NT2/D1 (cell line): ENCODE measurements at regions not wholly inside any gene's neighbourhood (a gene's known extent, or its start where the extent isn't known, plus 50 kb on each side); places are given as distances from the start of the nearest gene placed in this dataset.

Experiments
- YY1 ChIP-seq: IDR thresholded peaks from 2 replicates; pipeline ENCODE4 v1.6.1; 2011; ENCODE audit not compliant: insufficient read length, insufficient read depth
- ZNF274 ChIP-seq: IDR thresholded peaks from 2 replicates; pipeline ENCODE4 v1.6.1; 2011; ENCODE audit warnings: mild to moderate bottlenecking, low read depth, low read length

DNA sequence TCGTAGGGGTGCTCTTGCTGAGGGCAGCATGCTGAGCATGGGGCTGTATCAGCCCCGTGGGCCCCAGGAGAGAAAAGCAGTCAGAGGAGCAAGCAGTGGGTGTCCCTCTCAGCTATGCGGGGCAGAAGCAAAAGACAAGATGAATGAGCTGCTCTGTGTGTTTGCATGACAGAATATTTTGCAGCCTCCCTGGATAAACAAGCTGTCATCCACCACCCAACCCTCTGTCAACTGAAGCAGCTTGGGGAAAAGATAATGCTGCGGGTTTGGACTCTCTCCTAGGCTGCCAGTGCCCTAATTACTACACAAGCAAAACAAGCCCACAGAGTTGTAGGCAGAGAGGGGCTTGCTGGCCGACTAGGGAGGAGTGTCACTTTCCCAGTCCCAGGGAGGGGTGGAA lies 82.3 kb upstream of the PTPRT start:
- TF ChIP-seq ZNF274, result no peak
- TF ChIP-seq YY1, result no peak
